Esophagus muscularis mucosa (tissue), 4 donors: ENCODE measurements at regions not wholly inside any gene's neighbourhood (a gene's known extent, or its start where the extent isn't known, plus 50 kb on each side); places are given as distances from the start of the nearest gene placed in this dataset.

Experiments used
- DNase-seq: peaks from one replicate; pipeline ENCODE4 v3.0.0-alpha.2; 2017; ENCODE audit errors: extremely low spot score
- H3K27ac ChIP-seq, 4 donors: fragments of 200-600 bp; sonication (generic); replicated peaks in 1 of 4; 1 replicate in 3 of 4; 2 replicates in 1 of 4; pipeline ENCODE4 v1.5.1; 2016 to 2019; ENCODE audit warnings: mild to moderate bottlenecking in 1 of 4
- H3K27me3 ChIP-seq, 4 donors: fragments of 200-600 bp; sonication (generic); one replicate each; pipeline versions ENCODE4 v1.5.1 to v1.6.0; 2016 to 2019
- H3K36me3 ChIP-seq, 4 donors: fragments of 200-600 bp; sonication (generic); one replicate each; pipeline ENCODE4 v1.5.1; 2016 to 2019
- H3K4me1 ChIP-seq, 4 donors: fragments of 200-600 bp; sonication (generic); one replicate each; pipeline ENCODE4 v1.5.1; 2016 to 2019
- H3K4me3 ChIP-seq, 4 donors: fragments of 200-600 bp; sonication (generic); 1 replicate in 2 of 4; 2 replicates in 2 of 4; pipeline ENCODE4 v1.5.1; 2016 to 2019; ENCODE audit warnings: mild to moderate bottlenecking in 4 of 4, moderate library complexity in 1 of 4
- H3K9me3 ChIP-seq, 4 donors: fragments of 200-600 bp; sonication (generic); 1 replicate in 3 of 4; 2 replicates in 1 of 4; pipeline ENCODE4 v1.5.1; 2016 to 2019
- CTCF ChIP-seq, 3 experiments: fragments of 200-600 bp in 2 of 3; fragments of 450-650 bp in 1 of 3; sonication (generic) in 2 of 3; IDR thresholded peaks; one replicate each; pipeline ENCODE4 v1.5.1; 2017 to 2019; ENCODE audit warnings: antibody characterized with exemption in 3 of 3, mild to moderate bottlenecking in 2 of 3, moderate library complexity in 1 of 3
- EP300 ChIP-seq: sonication (generic); formaldehyde crosslinking; IDR thresholded peaks from one replicate; pipeline ENCODE4 v1.6.1; 2017; ENCODE audit warnings: antibody characterized with exemption
- POLR2A ChIP-seq: fragments of 450-650 bp; IDR thresholded peaks from one replicate; pipeline ENCODE4 v1.6.1; 2017; ENCODE audit warnings: antibody characterized with exemption, moderate library complexity, mild to moderate bottlenecking, low read depth
- POLR2AphosphoS5 ChIP-seq, 2 donors: sonication (generic); formaldehyde crosslinking; IDR thresholded peaks; one replicate each; pipeline ENCODE4 v1.6.1; 2017; ENCODE audit warnings: antibody characterized with exemption in 2 of 2
- WGBS: methylation state at CpG from one replicate; pipeline ENCODE4 v1.1.5; 2018; 5-methylcytosine and 5-hydroxymethylcytosine counted together
- intact Hi-C: fragments of 100-400 bp; cut with DNase I; formaldehyde crosslinking; loops from one replicate; pipeline ENCODE4 v1.15.1; 2023

GRCh38 chr15:81814882-81815455 is 230.8 kb downstream of the MEX3B start:
- H3K4me3 ChIP-seq: no peak overlapping the region
- 97% methylated on average over 7 of the region's 7 CpGs for WGBS
- peaks cover 0 to 3% (median under 1%) of the 10 kb centered on the region in 4 donors for H3K4me1 ChIP-seq
- peak; percentile 68 for DNase-seq
- H3K9me3 ChIP-seq: no peaks in the 10 kb centered on the region
- intact Hi-C loops: no loop called here
- H3K27ac ChIP-seq: no peak overlapping the region
- H3K36me3 ChIP-seq: no peaks in the 10 kb centered on the region
- H3K27me3 ChIP-seq: no peaks in the 10 kb centered on the region
- TF ChIP-seq POLR2A (no peak), CTCF (IDR thresholded peaks at IDR 0.05) (no peak), POLR2AphosphoS5 (IDR thresholded peaks at IDR 0.05) (no peak)

- Histone ChIP-seq H3K4me3 (no peak overlapping the region), H3K4me1 (peaks cover 0 to 10% (median 3%) of the 10 kb centered on the region in 4 donors), H3K27me3 (no peaks in the 10 kb centered on the region), H3K36me3 (no peaks in the 10 kb centered on the region), H3K27ac (no peak overlapping the region), H3K9me3 (no peaks in the 10 kb centered on the region)
- intact Hi-C loops: no loop called here
- peak; percentile 24 for DNase-seq
- TF ChIP-seq EP300 (no peak), POLR2AphosphoS5 (IDR thresholded peaks at IDR 0.05) (no peak), POLR2A (no peak), CTCF (IDR thresholded peaks at IDR 0.05) (peak in 1 of 3 experiments; percentile 2)
- WGBS: 66% methylated on average over 3 of the region's 3 CpGs
Observed at GRCh38 chr15:81813215-81813614, 232.6 kb downstream of the MEX3B start.

- intact Hi-C loops: no loop called here
- no peaks in the 10 kb centered on the region for H3K36me3 ChIP-seq
- H3K9me3 ChIP-seq: no peaks in the 10 kb centered on the region
- no peaks in the 10 kb centered on the region for H3K27me3 ChIP-seq
- WGBS: 86% methylated on average over 7 of the region's 7 CpGs
- TF ChIP-seq EP300: no peak
- TF ChIP-seq POLR2A: no peak
- TF ChIP-seq CTCF (IDR thresholded peaks at IDR 0.05): no peak
- no peak for TF ChIP-seq POLR2AphosphoS5 (IDR thresholded peaks at IDR 0.05)
- peak; percentile 39 for DNase-seq
- peaks cover 0 to 10% (median 3%) of the 10 kb centered on the region in 4 donors for H3K4me1 ChIP-seq
- H3K27ac ChIP-seq: no peak overlapping the region
- H3K4me3 ChIP-seq: no peak overlapping the region
Observed at GRCh38 chr15:81812456-81812855, 233.4 kb downstream of the MEX3B start.

- Histone ChIP-seq H3K4me1 (peaks cover 0 to 10% (median 3%) of the 10 kb centered on the region in 4 donors), H3K27me3 (no peaks in the 10 kb centered on the region), H3K9me3 (no peaks in the 10 kb centered on the region), H3K4me3 (no peak overlapping the region), H3K27ac (no peak overlapping the region), H3K36me3 (no peaks in the 10 kb centered on the region)
- intact Hi-C loops: no loop called here
- TF ChIP-seq POLR2AphosphoS5 (IDR thresholded peaks at IDR 0.05) (no peak), EP300 (no peak), POLR2A (no peak), CTCF (IDR thresholded peaks at IDR 0.05) (no peak)
- WGBS: 86% methylated on average over 6 of the region's 6 CpGs
- DNase-seq: peak; percentile 34
Observed at GRCh38 chr15:81811736-81812135, 234.1 kb downstream of the MEX3B start.

- Histone ChIP-seq H3K4me1 (peaks cover 0 to 10% (median 3%) of the 10 kb centered on the region in 4 donors), H3K27me3 (no peaks in the 10 kb centered on the region), H3K27ac (no peak overlapping the region), H3K4me3 (no peak overlapping the region), H3K36me3 (no peaks in the 10 kb centered on the region), H3K9me3 (no peaks in the 10 kb centered on the region)
- TF ChIP-seq CTCF (IDR thresholded peaks at IDR 0.05): peak in 1 of 3 experiments; percentile 23
- TF ChIP-seq EP300: no peak
- intact Hi-C loops: no loop called here
- no peak for DNase-seq
- WGBS: 53% methylated on average over 4 of the region's 4 CpGs
Observed at GRCh38 chr15:81809543-81809942, 236.3 kb downstream of the MEX3B start.
